Upper lobe of right lung (tissue), 1 donor: ENCODE measurements at regions not wholly inside any gene's neighbourhood (a gene's known extent, or its start where the extent isn't known, plus 50 kb on each side); places are given as distances from the start of the nearest gene placed in this dataset.
A peak's percentile ranks its signal among the peaks of the same experiment; 100 is the strongest.

Experiments used
- ATAC-seq: fragments of 200-7000 bp; cut with Tn5 transposase; one replicate; pipeline ENCODE4 v1.9.1; 2020; ENCODE audit warnings: mild to moderate bottlenecking, moderate library complexity
- DNase-seq: peaks from one replicate; pipeline ENCODE4 v3.0.0-alpha.2; 2020
- H3K27ac ChIP-seq: fragments of 200-600 bp; one replicate; pipeline ENCODE4 v1.8.0; 2022
- H3K27me3 ChIP-seq: fragments of 200-600 bp; one replicate; pipeline ENCODE4 v1.8.0; 2022; ENCODE audit warnings: mild to moderate bottlenecking
- H3K36me3 ChIP-seq: fragments of 200-600 bp; one replicate; pipeline ENCODE4 v1.8.0; 2022
- H3K4me1 ChIP-seq: fragments of 200-600 bp; one replicate; pipeline ENCODE4 v1.8.0; 2022
- H3K4me3 ChIP-seq: fragments of 200-600 bp; one replicate; pipeline ENCODE4 v1.8.0; 2022; ENCODE audit warnings: mild to moderate bottlenecking
- H3K9me3 ChIP-seq: fragments of 200-600 bp; one replicate; pipeline ENCODE4 v1.8.0; 2022
- CTCF ChIP-seq: fragments of 200-600 bp; IDR thresholded peaks from one replicate; pipeline ENCODE4 v1.8.0; 2022; ENCODE audit warnings: antibody characterized with exemption
- intact Hi-C: fragments of 100-400 bp; cut with DNase I; formaldehyde crosslinking; loops from one replicate; pipeline ENCODE4 v1.11.0; 2022
- donor health status: DM: no; HTN: yes; CAD: no; lungs with severe emphysema.

GRCh38 chr1:94608142-94608851 lies 66.7 kb upstream of the F3 start:
- ATAC-seq (peak; percentile 83), DNase-seq (no peak)
- Histone ChIP-seq H3K4me1 (peaks cover 4% of the 10 kb centered on the region), H3K27ac (peak overlapping the region; percentile 25), H3K4me3 (no peak overlapping the region), H3K9me3 (no peaks in the 10 kb centered on the region), H3K27me3 (no peaks in the 10 kb centered on the region), H3K36me3 (no peaks in the 10 kb centered on the region)
- intact Hi-C loops: no loop called here
- no peak for TF ChIP-seq CTCF

GRCh38 chr1:94607398-94607797 lies 65.8 kb upstream of the F3 start:
- Histone ChIP-seq H3K36me3 (no peaks in the 10 kb centered on the region), H3K27me3 (no peaks in the 10 kb centered on the region), H3K27ac (no peak overlapping the region), H3K4me3 (no peak overlapping the region), H3K4me1 (peaks cover 6% of the 10 kb centered on the region), H3K9me3 (no peaks in the 10 kb centered on the region)
- intact Hi-C loops: no loop called here
- ATAC-seq (no peak), DNase-seq (no peak)
- no peak for TF ChIP-seq CTCF

- no peak for TF ChIP-seq CTCF
- no peak for DNase-seq
- Histone ChIP-seq H3K27me3 (no peaks in the 10 kb centered on the region), H3K4me3 (no peak overlapping the region), H3K36me3 (no peaks in the 10 kb centered on the region), H3K4me1 (peaks cover 11% of the 10 kb centered on the region), H3K27ac (no peak overlapping the region), H3K9me3 (no peaks in the 10 kb centered on the region)
- intact Hi-C loops: no loop called here
- ATAC-seq: no peak
These were observed 64.9 kb upstream of the F3 start for GRCh38 chr1:94606471-94606870.

GRCh38 chr1:94603663-94604062 lies 62.1 kb upstream of the F3 start:
- H3K27me3 ChIP-seq: no peaks in the 10 kb centered on the region
- peaks cover 11% of the 10 kb centered on the region for H3K4me1 ChIP-seq
- no peak overlapping the region for H3K27ac ChIP-seq
- no peaks in the 10 kb centered on the region for H3K36me3 ChIP-seq
- ATAC-seq: no peak
- intact Hi-C loops: no loop called here
- no peaks in the 10 kb centered on the region for H3K9me3 ChIP-seq
- TF ChIP-seq CTCF: no peak
- no peak overlapping the region for H3K4me3 ChIP-seq
- DNase-seq: no peak

- Histone ChIP-seq H3K4me3 (peak overlapping the region; percentile 4), H3K4me1 (peaks cover 11% of the 10 kb centered on the region), H3K27ac (no peak overlapping the region), H3K27me3 (no peaks in the 10 kb centered on the region), H3K36me3 (no peaks in the 10 kb centered on the region), H3K9me3 (no peaks in the 10 kb centered on the region)
- ATAC-seq (no peak), DNase-seq (no peak)
- no peak for TF ChIP-seq CTCF
- intact Hi-C loops: no loop called here
These were observed 61.5 kb upstream of the F3 start for GRCh38 chr1:94602802-94603625.
